SK-N-SH treated with all-trans-retinoic acid at 6 μM for 48 hours (cell line): ENCODE measurements at regions not wholly inside any gene's neighbourhood (a gene's known extent, or its start where the extent isn't known, plus 50 kb on each side); places are given as distances from the start of the nearest gene placed in this dataset.

ENCODE experiments used
- ATAC-seq: fragments of 200-7000 bp; cut with Tn5 transposase; 3 replicates; pipeline ENCODE4 v1.9.1; 2020; ENCODE audit warnings: mild to moderate bottlenecking, moderate library complexity
- ARNTL ChIP-seq: fragments of 450-650 bp; formaldehyde crosslinking; IDR thresholded peaks from 2 replicates; pipeline ENCODE4 v1.5.0; 2020; ENCODE audit warnings: low read depth, mild to moderate bottlenecking, moderate library complexity, borderline replicate concordance
- BACH2 ChIP-seq: fragments of 250-450 bp; sonication (Bioruptor Pico); IDR thresholded peaks from 2 replicates; pipeline ENCODE4 v1.9.0; 2021; ENCODE audit warnings: mild to moderate bottlenecking, borderline replicate concordance
- ESRRG ChIP-seq: fragments of 250-450 bp; sonication (Bioruptor Pico); IDR thresholded peaks from 2 replicates; pipeline ENCODE4 v1.6.1; 2021; ENCODE audit warnings: mild to moderate bottlenecking
- GLIS3 ChIP-seq: fragments of 250-450 bp; sonication (Bioruptor Pico); IDR thresholded peaks from 2 replicates; pipeline ENCODE4 v1.5.0; 2020; ENCODE audit warnings: mild to moderate bottlenecking, moderate library complexity
- ISL1 ChIP-seq: fragments of 250-450 bp; sonication (Bioruptor Pico); IDR thresholded peaks from 2 replicates; pipeline ENCODE4 v2.1.2; 2022; ENCODE audit warnings: mild to moderate bottlenecking, moderate library complexity
- POU6F1 ChIP-seq: fragments of 250-450 bp; sonication (Bioruptor Pico); IDR thresholded peaks from 2 replicates; pipeline ENCODE4 v1.8.0; 2021; ENCODE audit warnings: low read depth, mild to moderate bottlenecking, moderate library complexity, borderline replicate concordance
- PPARA ChIP-seq: fragments of 250-450 bp; sonication (Bioruptor Pico); IDR thresholded peaks from 2 replicates; pipeline ENCODE4 v1.5.0; 2020; ENCODE audit warnings: mild to moderate bottlenecking, borderline replicate concordance
- RARB ChIP-seq: fragments of 250-450 bp; sonication (Bioruptor Pico); IDR thresholded peaks from 2 replicates; pipeline ENCODE4 v1.8.0; 2021; ENCODE audit warnings: mild to moderate bottlenecking, moderate library complexity
- SNAI2 ChIP-seq: fragments of 250-450 bp; sonication (Bioruptor Pico); IDR thresholded peaks from 2 replicates; pipeline ENCODE4 v1.5.0; 2020; ENCODE audit warnings: mild to moderate bottlenecking, moderate library complexity
- TCF4 ChIP-seq: fragments of 250-450 bp; sonication (Bioruptor Pico); IDR thresholded peaks from 2 replicates; pipeline ENCODE4 v1.8.0; 2021; ENCODE audit warnings: mild to moderate bottlenecking, moderate library complexity, borderline replicate concordance
- TOX ChIP-seq: fragments of 250-450 bp; sonication (Bioruptor Pico); IDR thresholded peaks from 2 replicates; pipeline ENCODE4 v1.8.0; 2021; ENCODE audit warnings: mild to moderate bottlenecking, moderate library complexity, borderline replicate concordance
- ZFP3 ChIP-seq: fragments of 250-450 bp; sonication (Bioruptor Pico); IDR thresholded peaks from 2 replicates; pipeline ENCODE4 v1.5.0; 2020; ENCODE audit warnings: mild to moderate bottlenecking, moderate library complexity
- ZFP30 ChIP-seq: fragments of 450-650 bp; formaldehyde crosslinking; IDR thresholded peaks from 2 replicates; pipeline ENCODE4 v1.5.0; 2022; ENCODE audit warnings: mild to moderate bottlenecking, moderate library complexity
- ZNF565 ChIP-seq: fragments of 450-650 bp; formaldehyde crosslinking; conservative IDR thresholded peaks from 2 replicates; pipeline ENCODE4 v1.5.0; 2020; ENCODE audit warnings: low read depth, mild to moderate bottlenecking, moderate library complexity
- ZNF70 ChIP-seq: fragments of 450-650 bp; formaldehyde crosslinking; IDR thresholded peaks from 2 replicates; pipeline ENCODE4 v1.5.0; 2020; ENCODE audit warnings: mild to moderate bottlenecking, moderate library complexity
- ZNF8 ChIP-seq: fragments of 450-650 bp; formaldehyde crosslinking; IDR thresholded peaks from 2 replicates; pipeline ENCODE4 v1.5.0; 2020; ENCODE audit warnings: mild to moderate bottlenecking, moderate library complexity
- TF ChIP-seq, protein P1 (sequence below): fragments of 250-450 bp; sonication (Bioruptor Pico); IDR thresholded peaks from 2 replicates; pipeline ENCODE4 v1.5.1; 2020; ENCODE audit warnings: low read depth, mild to moderate bottlenecking, moderate library complexity
- TF ChIP-seq, protein P2 (sequence below): fragments of 250-450 bp; sonication (Bioruptor Pico); IDR thresholded peaks from 2 replicates; pipeline ENCODE4 v1.8.0; 2020; ENCODE audit warnings: mild to moderate bottlenecking, moderate library complexity, borderline replicate concordance
- TF ChIP-seq, protein P3 (sequence below): fragments of 250-450 bp; sonication (Bioruptor Pico); IDR thresholded peaks from 2 replicates; pipeline ENCODE4 v1.5.0; 2020; ENCODE audit warnings: mild to moderate bottlenecking, moderate library complexity
- TF ChIP-seq, protein P4 (sequence below): fragments of 250-450 bp; sonication (Bioruptor Pico); IDR thresholded peaks from 2 replicates; pipeline ENCODE4 v1.5.1; 2021; ENCODE audit warnings: mild to moderate bottlenecking, moderate library complexity

- ATAC-seq = peak; percentile 83
- no peak for TF ChIP-seq ZFP3 (CRISPR knock-in tag)
- no peak for TF ChIP-seq ESRRG (CRISPR knock-in tag)
- no peak for TF ChIP-seq GLIS3 (CRISPR knock-in tag)
- no peak for TF ChIP-seq ZNF8 (CRISPR knock-in tag)
- no peak for TF ChIP-seq ZNF70 (CRISPR knock-in tag)
- TF ChIP-seq, protein P1, sequence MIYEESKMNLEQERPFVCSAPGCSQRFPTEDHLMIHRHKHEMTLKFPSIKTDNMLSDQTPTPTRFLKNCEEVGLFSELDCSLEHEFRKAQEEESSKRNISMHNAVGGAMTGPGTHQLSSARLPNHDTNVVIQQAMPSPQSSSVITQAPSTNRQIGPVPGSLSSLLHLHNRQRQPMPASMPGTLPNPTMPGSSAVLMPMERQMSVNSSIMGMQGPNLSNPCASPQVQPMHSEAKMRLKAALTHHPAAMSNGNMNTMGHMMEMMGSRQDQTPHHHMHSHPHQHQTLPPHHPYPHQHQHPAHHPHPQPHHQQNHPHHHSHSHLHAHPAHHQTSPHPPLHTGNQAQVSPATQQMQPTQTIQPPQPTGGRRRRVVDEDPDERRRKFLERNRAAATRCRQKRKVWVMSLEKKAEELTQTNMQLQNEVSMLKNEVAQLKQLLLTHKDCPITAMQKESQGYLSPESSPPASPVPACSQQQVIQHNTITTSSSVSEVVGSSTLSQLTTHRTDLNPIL (CRISPR knock-in tag) = no peak
- TF ChIP-seq, protein P2, sequence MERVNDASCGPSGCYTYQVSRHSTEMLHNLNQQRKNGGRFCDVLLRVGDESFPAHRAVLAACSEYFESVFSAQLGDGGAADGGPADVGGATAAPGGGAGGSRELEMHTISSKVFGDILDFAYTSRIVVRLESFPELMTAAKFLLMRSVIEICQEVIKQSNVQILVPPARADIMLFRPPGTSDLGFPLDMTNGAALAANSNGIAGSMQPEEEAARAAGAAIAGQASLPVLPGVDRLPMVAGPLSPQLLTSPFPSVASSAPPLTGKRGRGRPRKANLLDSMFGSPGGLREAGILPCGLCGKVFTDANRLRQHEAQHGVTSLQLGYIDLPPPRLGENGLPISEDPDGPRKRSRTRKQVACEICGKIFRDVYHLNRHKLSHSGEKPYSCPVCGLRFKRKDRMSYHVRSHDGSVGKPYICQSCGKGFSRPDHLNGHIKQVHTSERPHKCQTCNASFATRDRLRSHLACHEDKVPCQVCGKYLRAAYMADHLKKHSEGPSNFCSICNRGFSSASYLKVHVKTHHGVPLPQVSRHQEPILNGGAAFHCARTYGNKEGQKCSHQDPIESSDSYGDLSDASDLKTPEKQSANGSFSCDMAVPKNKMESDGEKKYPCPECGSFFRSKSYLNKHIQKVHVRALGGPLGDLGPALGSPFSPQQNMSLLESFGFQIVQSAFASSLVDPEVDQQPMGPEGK (CRISPR knock-in tag) = no peak
- TF ChIP-seq, protein P3, sequence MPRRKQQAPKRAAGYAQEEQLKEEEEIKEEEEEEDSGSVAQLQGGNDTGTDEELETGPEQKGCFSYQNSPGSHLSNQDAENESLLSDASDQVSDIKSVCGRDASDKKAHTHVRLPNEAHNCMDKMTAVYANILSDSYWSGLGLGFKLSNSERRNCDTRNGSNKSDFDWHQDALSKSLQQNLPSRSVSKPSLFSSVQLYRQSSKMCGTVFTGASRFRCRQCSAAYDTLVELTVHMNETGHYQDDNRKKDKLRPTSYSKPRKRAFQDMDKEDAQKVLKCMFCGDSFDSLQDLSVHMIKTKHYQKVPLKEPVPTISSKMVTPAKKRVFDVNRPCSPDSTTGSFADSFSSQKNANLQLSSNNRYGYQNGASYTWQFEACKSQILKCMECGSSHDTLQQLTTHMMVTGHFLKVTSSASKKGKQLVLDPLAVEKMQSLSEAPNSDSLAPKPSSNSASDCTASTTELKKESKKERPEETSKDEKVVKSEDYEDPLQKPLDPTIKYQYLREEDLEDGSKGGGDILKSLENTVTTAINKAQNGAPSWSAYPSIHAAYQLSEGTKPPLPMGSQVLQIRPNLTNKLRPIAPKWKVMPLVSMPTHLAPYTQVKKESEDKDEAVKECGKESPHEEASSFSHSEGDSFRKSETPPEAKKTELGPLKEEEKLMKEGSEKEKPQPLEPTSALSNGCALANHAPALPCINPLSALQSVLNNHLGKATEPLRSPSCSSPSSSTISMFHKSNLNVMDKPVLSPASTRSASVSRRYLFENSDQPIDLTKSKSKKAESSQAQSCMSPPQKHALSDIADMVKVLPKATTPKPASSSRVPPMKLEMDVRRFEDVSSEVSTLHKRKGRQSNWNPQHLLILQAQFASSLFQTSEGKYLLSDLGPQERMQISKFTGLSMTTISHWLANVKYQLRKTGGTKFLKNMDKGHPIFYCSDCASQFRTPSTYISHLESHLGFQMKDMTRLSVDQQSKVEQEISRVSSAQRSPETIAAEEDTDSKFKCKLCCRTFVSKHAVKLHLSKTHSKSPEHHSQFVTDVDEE = no peak
- no peak for TF ChIP-seq POU6F1 (CRISPR knock-in tag)
- TF ChIP-seq PPARA = no peak
These were observed 67.2 kb downstream of the C11orf91 start for GRCh38 chr11:33633251-33634003.

GRCh38 chr11:33631749-33632091 is 68.9 kb downstream of the C11orf91 start:
- no peak for ATAC-seq
- TF ChIP-seq ZNF70 (CRISPR knock-in tag) = no peak
- TF ChIP-seq ZNF8 (CRISPR knock-in tag) = no peak
- TF ChIP-seq ISL1 (CRISPR knock-in tag) = no peak
- no peak for TF ChIP-seq ZNF565
- TF ChIP-seq, all 23 proteins: peak for 0

DNA sequence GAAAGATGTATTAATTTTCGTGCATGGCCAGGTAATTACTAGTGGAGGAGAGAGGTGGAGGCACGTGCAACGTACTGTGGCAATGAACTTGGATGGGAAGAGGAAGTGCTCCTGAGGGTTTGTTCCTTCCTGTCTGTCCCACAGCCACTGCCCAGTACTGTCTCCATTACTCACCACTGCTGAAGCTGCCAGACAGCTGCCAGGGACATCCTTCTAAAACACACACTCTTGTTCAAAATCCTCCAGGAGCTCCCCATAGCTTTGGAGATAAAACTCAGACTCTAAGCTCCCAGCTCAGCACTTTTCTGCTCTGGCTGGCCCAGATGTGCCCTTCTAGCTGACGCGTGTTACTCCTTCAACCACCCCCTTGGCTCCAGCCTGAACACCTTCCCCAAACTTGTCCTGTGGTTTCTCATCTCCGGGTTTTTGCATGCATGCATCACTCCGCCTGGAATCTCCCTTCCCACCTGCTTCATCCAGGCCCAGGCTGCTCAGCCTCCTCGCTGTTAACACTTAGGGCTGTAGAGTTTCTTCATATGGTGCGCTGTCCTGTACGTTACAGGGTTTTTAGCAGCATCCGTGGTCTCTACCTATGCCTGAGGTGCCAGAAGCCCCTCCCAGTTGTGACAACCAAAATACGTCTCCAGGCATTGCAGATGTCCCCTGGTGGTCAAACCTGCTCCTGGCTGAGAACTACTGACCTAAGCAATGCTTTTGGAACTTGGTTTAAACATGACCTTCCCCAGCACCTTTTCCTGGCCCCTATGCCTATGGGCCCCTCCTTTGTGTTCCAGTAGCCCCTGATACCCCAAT is 69.5 kb downstream of the C11orf91 start:
- ATAC-seq = no peak

More for the DNA sequence above, 69.5 kb downstream of the C11orf91 start:
- TF ChIP-seq TOX (CRISPR knock-in tag) (no peak), SNAI2 (CRISPR knock-in tag) (no peak), ZNF565 (no peak), BACH2 (CRISPR knock-in tag) (no peak), ISL1 (CRISPR knock-in tag) (no peak), ZFP3 (CRISPR knock-in tag) (no peak), TCF4 (CRISPR knock-in tag) (no peak), ESRRG (CRISPR knock-in tag) (no peak), ZNF8 (CRISPR knock-in tag) (no peak), ARNTL (no peak), ZFP30 (CRISPR knock-in tag) (no peak), POU6F1 (CRISPR knock-in tag) (no peak), ZNF70 (CRISPR knock-in tag) (no peak), RARB (no peak)
- TF ChIP-seq, protein P1 (CRISPR knock-in tag) = no peak
- TF ChIP-seq, protein P4, sequence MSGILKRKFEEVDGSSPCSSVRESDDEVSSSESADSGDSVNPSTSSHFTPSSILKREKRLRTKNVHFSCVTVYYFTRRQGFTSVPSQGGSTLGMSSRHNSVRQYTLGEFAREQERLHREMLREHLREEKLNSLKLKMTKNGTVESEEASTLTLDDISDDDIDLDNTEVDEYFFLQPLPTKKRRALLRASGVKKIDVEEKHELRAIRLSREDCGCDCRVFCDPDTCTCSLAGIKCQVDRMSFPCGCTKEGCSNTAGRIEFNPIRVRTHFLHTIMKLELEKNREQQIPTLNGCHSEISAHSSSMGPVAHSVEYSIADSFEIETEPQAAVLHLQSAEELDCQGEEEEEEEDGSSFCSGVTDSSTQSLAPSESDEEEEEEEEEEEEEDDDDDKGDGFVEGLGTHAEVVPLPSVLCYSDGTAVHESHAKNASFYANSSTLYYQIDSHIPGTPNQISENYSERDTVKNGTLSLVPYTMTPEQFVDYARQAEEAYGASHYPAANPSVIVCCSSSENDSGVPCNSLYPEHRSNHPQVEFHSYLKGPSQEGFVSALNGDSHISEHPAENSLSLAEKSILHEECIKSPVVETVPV (CRISPR knock-in tag) = no peak
- TF ChIP-seq, protein P2 (CRISPR knock-in tag) = no peak
- TF ChIP-seq, all 23 proteins: peak for 0
